Pancreas (tissue), 10 donors: ENCODE measurements at regions not wholly inside any gene's neighbourhood (a gene's known extent, or its start where the extent isn't known, plus 50 kb on each side); places are given as distances from the start of the nearest gene placed in this dataset.

Source experiments
- ATAC-seq, 4 donors: fragments of 200-7000 bp; cut with Tn5 transposase; one replicate each; pipeline versions ENCODE4 v1.8.0 to v1.9.1; 2020; ENCODE audit warnings: mild to moderate bottlenecking in 4 of 4, moderate library complexity in 4 of 4
- DNase-seq, 6 donors: peaks; one replicate each; pipeline ENCODE4 v3.0.0-alpha.2; 2020
- FAIRE-seq: peaks from 2 replicates; lab custom pipeline; 2012; peaks lifted over from hg19 to GRCh38; lab: Jason Lieb, UNC
- H3K27ac ChIP-seq, 4 donors: fragments of 200-600 bp; sonication (generic); 1 replicate in 3 of 4; 2 replicates in 1 of 4; pipeline versions ENCODE4 v1.5.0 to v1.8.0; 2020
- H3K27me3 ChIP-seq, 4 donors: fragments of 200-600 bp; one replicate each; pipeline ENCODE4 v1.8.0; 2021
- H3K36me3 ChIP-seq, 3 donors: fragments of 200-600 bp; sonication (generic) in 1 of 3; one replicate each; pipeline versions ENCODE4 v1.5.0 to v1.8.0; 2020 to 2021
- H3K4me1 ChIP-seq, 3 donors: fragments of 200-600 bp; one replicate each; pipeline ENCODE4 v1.8.0; 2021
- H3K4me3 ChIP-seq, 4 donors: fragments of 200-600 bp; sonication (generic) in 2 of 4; one replicate each; pipeline versions ENCODE4 v1.5.0 to v1.8.0; 2020 to 2021
- H3K9me3 ChIP-seq, 4 donors: fragments of 200-600 bp; one replicate each; pipeline ENCODE4 v1.8.0; 2021
- CTCF ChIP-seq, 4 donors: fragments of 200-600 bp; sonication (generic) in 3 of 4; IDR thresholded peaks; one replicate each; pipeline versions ENCODE4 v1.5.0 to v1.8.0; 2021; ENCODE audit warnings: antibody characterized with exemption in 4 of 4
- WGBS, 2 donors: extraction: QIAGEN DNeasy Blood & Tissue Kit; methylation state at CpG; one replicate each; pipeline ENCODE4 v1.1.7; 2013; 5-methylcytosine and 5-hydroxymethylcytosine counted together
- intact Hi-C, 3 donors: fragments of 100-400 bp; cut with DNase I; formaldehyde crosslinking; loops; one replicate each; pipeline versions ENCODE4 v1.11.1 to v1.14.2; 2022
- donor health status: healthy with polysubstance abuse.
- donor health status: DM: no; HTN: no; CAD: no; lungs with moderate emphysema.
- donor health status: DM: no; HTN: no; CAD: no.
- donor health status: control.
- donor health status: control.
- donor health status: Bipolar disorder and iron deficiency.
- donor health status: DM: yes; HTN: yes; CAD: no.
- donor health status: DM: no; HTN: no; CAD: no.
- donor health status: DM: no; HTN: no; CAD: no.
- donor health status: DM: yes; HTN: yes; CAD: no.

GRCh38 chr13:47499358-47500150 lies 501.5 kb downstream of the SUCLA2 start:
- TF ChIP-seq CTCF (IDR thresholded peaks at IDR 0.05): no peak
- 64 to 82% methylated on average over 7 of the region's 7 CpGs for WGBS, 2 donors
- FAIRE-seq (no peak), DNase-seq (no peak), ATAC-seq (peak in 2 of 4 donors; percentile 30 to 50)
- no peaks in the 10 kb centered on the region for H3K4me1 ChIP-seq
- H3K4me3 ChIP-seq: no peak overlapping the region
- intact Hi-C loops: no loop called here
- no peaks in the 10 kb centered on the region for H3K36me3 ChIP-seq
- H3K9me3 ChIP-seq: no peaks in the 10 kb centered on the region
- H3K27me3 ChIP-seq: no peaks in the 10 kb centered on the region
- H3K27ac ChIP-seq: no peak overlapping the region

- Histone ChIP-seq H3K27ac (no peak overlapping the region), H3K9me3 (no peaks in the 10 kb centered on the region), H3K4me1 (no peaks in the 10 kb centered on the region), H3K4me3 (no peak overlapping the region), H3K36me3 (no peaks in the 10 kb centered on the region), H3K27me3 (no peaks in the 10 kb centered on the region)
- intact Hi-C loops: no loop called here
- WGBS, 2 donors: 30 to 32% methylated on average over 3 of the region's 3 CpGs
- DNase-seq (no peak), FAIRE-seq (no peak), ATAC-seq (peak in 2 of 4 donors; percentile 15 to 38)
- TF ChIP-seq CTCF (IDR thresholded peaks at IDR 0.05): no peak
Measured at GRCh38 chr13:47484548-47484947, 516.5 kb downstream of the SUCLA2 start.

GRCh38 chr13:47481536-47481935 lies 519.5 kb downstream of the SUCLA2 start:
- H3K27me3 ChIP-seq: no peaks in the 10 kb centered on the region
- no peaks in the 10 kb centered on the region for H3K36me3 ChIP-seq
- ATAC-seq: no peak
- no peaks in the 10 kb centered on the region for H3K9me3 ChIP-seq
- no peak for DNase-seq
- no peak overlapping the region for H3K4me3 ChIP-seq
- no peak overlapping the region for H3K27ac ChIP-seq
- intact Hi-C loops: no loop called here
- H3K4me1 ChIP-seq: no peaks in the 10 kb centered on the region
- TF ChIP-seq CTCF (IDR thresholded peaks at IDR 0.05): no peak
- FAIRE-seq: no peak

- intact Hi-C loops: no loop called here
- TF ChIP-seq CTCF (IDR thresholded peaks at IDR 0.05): no peak
- Histone ChIP-seq H3K36me3 (no peaks in the 10 kb centered on the region), H3K4me3 (no peak overlapping the region), H3K27me3 (no peaks in the 10 kb centered on the region), H3K9me3 (no peaks in the 10 kb centered on the region), H3K4me1 (no peaks in the 10 kb centered on the region), H3K27ac (no peak overlapping the region)
- FAIRE-seq (no peak), ATAC-seq (no peak), DNase-seq (no peak)
- WGBS, 2 donors: 48 to 55% methylated on average over 3 of the region's 3 CpGs
Measured at GRCh38 chr13:47480951-47481350, 520.1 kb downstream of the SUCLA2 start.

GRCh38 chr13:47480121-47480520 lies 521.0 kb downstream of the SUCLA2 start:
- no peak overlapping the region for H3K4me3 ChIP-seq
- H3K27ac ChIP-seq: no peak overlapping the region
- ATAC-seq: no peak
- WGBS, 2 donors: 71 to 77% methylated on average over 4 of the region's 4 CpGs
- H3K27me3 ChIP-seq: no peaks in the 10 kb centered on the region
- H3K9me3 ChIP-seq: no peaks in the 10 kb centered on the region
- no peaks in the 10 kb centered on the region for H3K4me1 ChIP-seq
- no peak for TF ChIP-seq CTCF (IDR thresholded peaks at IDR 0.05)
- H3K36me3 ChIP-seq: no peaks in the 10 kb centered on the region
- DNase-seq: no peak
- FAIRE-seq: no peak
- intact Hi-C loops: no loop called here
